ENCODE measurements at regions not wholly inside any gene's neighbourhood (a gene's known extent, or its start where the extent isn't known, plus 50 kb on each side); places are given as distances from the start of the nearest gene placed in this dataset.

GRCh38 chr2:240208096-240208495, 67.6 kb upstream of the OTOS start:
- Histone ChIP-seq H3K27ac (ENCODE audit: insufficient read depth, low read length) (no peak overlapping the region), H3K18ac (ENCODE audit: low read depth, low read length) (no peak overlapping the region), H2BK20ac (ENCODE audit: low read depth, low read length) (no peak overlapping the region), H3K79me1 (ENCODE audit: low read depth in 1 of 2, low read length in 2 of 2) (no peaks in the 10 kb centered on the region), H3K9ac (ENCODE audit: low read depth, low read length) (no peak overlapping the region), H2AK9ac (replicated peaks; ENCODE audit: low read depth, low read length, poor library complexity) (no peak overlapping the region), H3K4ac (ENCODE audit: low read depth, low read length) (no peak overlapping the region), H4K20me1 (ENCODE audit: insufficient read depth, low read length) (no peaks in the 10 kb centered on the region), H3K23ac (ENCODE audit: low read depth, low read length) (no peak overlapping the region), H3K9me3 (ENCODE audit: control insufficient read depth, insufficient read depth, low read length) (peaks cover 2% of the 10 kb centered on the region; the same call in 1 of the 2 replicates), H3K4me3 (ENCODE audit: insufficient read depth, low read depth, low read length) (no peak overlapping the region), H2BK120ac (ENCODE audit: low read depth, low read length) (no peak overlapping the region), H3K56ac (ENCODE audit: extremely low read depth, insufficient read depth, low read length) (no peak overlapping the region), H3K14ac (replicated peaks; ENCODE audit: low read depth, low read length) (no peak overlapping the region), H2BK5ac (ENCODE audit: low read depth, low read length, poor library complexity, severe bottlenecking) (no peak overlapping the region), H2AFZ (replicated peaks; ENCODE audit: low read length, poor library complexity) (no peak overlapping the region), H4K8ac (ENCODE audit: low read depth in 2 of 2, low read length in 2 of 2) (no peak overlapping the region), H3K9me1 (ENCODE audit: insufficient read depth, low read length) (no peaks in the 10 kb centered on the region), H3K27me3 (ENCODE audit: control insufficient read depth, insufficient read depth, low read length) (peaks cover 17% of the 10 kb centered on the region; the same call in 1 of the 2 replicates), H4K5ac (ENCODE audit: low read depth, low read length) (no peak overlapping the region), H4K91ac (ENCODE audit: insufficient read depth, low read depth, low read length) (no peak overlapping the region), H3K4me2 (ENCODE audit: low read depth, low read length) (no peak overlapping the region), H3K4me1 (ENCODE audit: control insufficient read depth, insufficient read depth, low read length) (peaks cover 6% of the 10 kb centered on the region), H3K36me3 (ENCODE audit: control insufficient read depth, insufficient read depth, low read length) (no peaks in the 10 kb centered on the region), H2BK15ac (ENCODE audit: low read depth, low read length) (no peak overlapping the region), H2AK5ac (ENCODE audit: low read depth, low read length) (no peak overlapping the region)
- WGBS, 2 experiments (ENCODE audit: extremely low coverage in 2 of 2, insufficient read length in 1 of 2), result no CpG with 5 or more reads among the region's 2 CpGs
- ChIA-PET POLR2A (ENCODE audit: unreplicated experiment) (no interaction called here), CTCF (no interaction called here)
- no peak for TF ChIP-seq RAD21 (IDR thresholded peaks at IDR 0.05; ENCODE audit: low read length)
- no peak for TF ChIP-seq NFE2L2 (IDR thresholded peaks at IDR 0.05; ENCODE audit: low read depth, low read length)
- no peak for TF ChIP-seq MAZ (IDR thresholded peaks at IDR 0.05; ENCODE audit: borderline replicate concordance, low read depth, low read length)
- TF ChIP-seq FOS (IDR thresholded peaks at IDR 0.05; ENCODE audit: low read depth, low read length), result no peak
- TF ChIP-seq BHLHE40 (IDR thresholded peaks at IDR 0.05; ENCODE audit: low read depth, low read length), result no peak
- TF ChIP-seq RFX5 (IDR thresholded peaks at IDR 0.05; ENCODE audit: low read depth, low read length), result no peak
- TF ChIP-seq CTCF (conservative IDR thresholded peaks at IDR 0.05; ENCODE audit: low read depth, low read length), result no peak
- no peak for TF ChIP-seq USF2 (IDR thresholded peaks at IDR 0.05; ENCODE audit: low read depth, low read length)
- no peak for TF ChIP-seq SMC3 (IDR thresholded peaks at IDR 0.05; ENCODE audit: low read depth, low read length)
- no peak for TF ChIP-seq RCOR1 (IDR thresholded peaks at IDR 0.05; ENCODE audit: insufficient replicate concordance, low read length)
- TF ChIP-seq CEBPB (IDR thresholded peaks at IDR 0.05; ENCODE audit: low read depth, low read length), result no peak
- TF ChIP-seq MXI1 (IDR thresholded peaks at IDR 0.05; ENCODE audit: borderline replicate concordance, low read depth, low read length), result no peak
- no peak for TF ChIP-seq CHD1 (IDR thresholded peaks at IDR 0.05; ENCODE audit: low read depth, low read length)
- TF ChIP-seq MAFK (IDR thresholded peaks at IDR 0.05; ENCODE audit: low read depth, low read length), result no peak
- TF ChIP-seq ELK1 (IDR thresholded peaks at IDR 0.05; ENCODE audit: borderline replicate concordance, low read depth, low read length), result no peak
- TF ChIP-seq POLR2A (IDR thresholded peaks at IDR 0.05; ENCODE audit: low read depth, low read length), result no peak
- ATAC-seq (ENCODE audit: low read depth), result no peak
- intact Hi-C loops (cut with micrococcal nuclease) (no loop called here), in situ Hi-C loops (cut with MboI; ENCODE audit: low sequenced_read_pairs) (no loop called here), dilution Hi-C loops (cut with HindIII; ENCODE audit: low sequenced_read_pairs, unreplicated experiment) (no loop called here)
- no peak for DNase-seq
- no TSS peak for BruUV-seq (replicated peaks)

All from IMR-90 (cell line).